ENCODE measurements at regions not wholly inside any gene's neighbourhood (a gene's known extent, or its start where the extent isn't known, plus 50 kb on each side); places are given as distances from the start of the nearest gene placed in this dataset.

DNA sequence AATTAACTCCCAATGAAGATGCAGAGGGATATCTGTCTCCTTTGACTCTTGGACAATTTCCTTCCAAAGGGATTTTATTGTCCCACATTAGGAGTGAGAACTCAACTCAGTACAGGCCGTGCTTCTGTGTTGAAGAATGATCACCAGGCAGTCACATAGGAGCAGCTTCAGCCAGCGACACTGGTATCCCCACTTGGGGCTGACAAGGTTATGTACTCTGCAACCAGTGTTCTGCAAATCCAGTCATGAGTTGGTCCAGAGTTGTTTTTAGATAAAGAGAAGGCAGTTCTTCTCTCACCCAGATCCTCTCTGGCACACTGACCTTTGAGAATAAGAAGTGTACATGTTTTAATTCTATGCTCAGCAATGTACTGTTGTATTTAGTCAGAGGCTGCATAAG lies 415.8 kb downstream of the SETD4 start:
- TF ChIP-seq, protein P1, sequence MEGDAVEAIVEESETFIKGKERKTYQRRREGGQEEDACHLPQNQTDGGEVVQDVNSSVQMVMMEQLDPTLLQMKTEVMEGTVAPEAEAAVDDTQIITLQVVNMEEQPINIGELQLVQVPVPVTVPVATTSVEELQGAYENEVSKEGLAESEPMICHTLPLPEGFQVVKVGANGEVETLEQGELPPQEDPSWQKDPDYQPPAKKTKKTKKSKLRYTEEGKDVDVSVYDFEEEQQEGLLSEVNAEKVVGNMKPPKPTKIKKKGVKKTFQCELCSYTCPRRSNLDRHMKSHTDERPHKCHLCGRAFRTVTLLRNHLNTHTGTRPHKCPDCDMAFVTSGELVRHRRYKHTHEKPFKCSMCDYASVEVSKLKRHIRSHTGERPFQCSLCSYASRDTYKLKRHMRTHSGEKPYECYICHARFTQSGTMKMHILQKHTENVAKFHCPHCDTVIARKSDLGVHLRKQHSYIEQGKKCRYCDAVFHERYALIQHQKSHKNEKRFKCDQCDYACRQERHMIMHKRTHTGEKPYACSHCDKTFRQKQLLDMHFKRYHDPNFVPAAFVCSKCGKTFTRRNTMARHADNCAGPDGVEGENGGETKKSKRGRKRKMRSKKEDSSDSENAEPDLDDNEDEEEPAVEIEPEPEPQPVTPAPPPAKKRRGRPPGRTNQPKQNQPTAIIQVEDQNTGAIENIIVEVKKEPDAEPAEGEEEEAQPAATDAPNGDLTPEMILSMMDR (IDR thresholded peaks at IDR 0.05 in 8 of 11, conservative IDR thresholded peaks at IDR 0.05 in 3 of 11) = no peak
- TF ChIP-seq POLR2AphosphoS5 (IDR thresholded peaks at IDR 0.05) (no peak), POLR2A (IDR thresholded peaks at IDR 0.05) (no peak)

All from spleen (tissue), 7 donors.